Activated T-cell treated with anti-CD3 and anti-CD28 coated beads, Interleukin-2, amount 50 U/mL, for 72 hours (primary cell): ENCODE measurements at regions not wholly inside any gene's neighbourhood (a gene's known extent, or its start where the extent isn't known, plus 50 kb on each side); places are given as distances from the start of the nearest gene placed in this dataset.
"Not testable (repeated sequence)": the region's sequence is repeated elsewhere in the genome, so short reads cannot be mapped to it uniquely, and the experiment has no call there.

Source experiments
- ATAC-seq, 2 donors: fragments of 150-1000 bp; cut with Tn5 transposase; replicated peaks in 1 of 2; 2 replicates each; pipeline ENCODE4 v1.10.0; 2021; ENCODE audit warnings: moderate library complexity in 2 of 2, mild to moderate bottlenecking in 1 of 2
- DNase-seq, 2 donors: peaks; one replicate each; pipeline ENCODE4 v3.0.0; 2021 to 2022; ENCODE audit warnings: mixed read lengths in 1 of 2
- H3K27ac Mint-ChIP-seq: one replicate; pipeline ENCODE4 v1.8.0; 2022; ENCODE audit warnings: mild to moderate bottlenecking, moderate library complexity, mixed read lengths
- H3K27me3 Mint-ChIP-seq: one replicate; pipeline ENCODE4 v1.8.0; 2022; ENCODE audit warnings: low read depth, mixed read lengths
- H3K36me3 Mint-ChIP-seq, 2 donors: one replicate each; pipeline ENCODE4 v1.8.0; 2022; ENCODE audit warnings: mixed read lengths in 2 of 2, mild to moderate bottlenecking in 1 of 2; ENCODE audit not compliant: insufficient read depth in 2 of 2
- H3K4me1 Mint-ChIP-seq: one replicate; pipeline ENCODE4 v1.8.0; 2022; ENCODE audit warnings: low read depth, mixed read lengths
- H3K4me3 Mint-ChIP-seq, 2 donors: one replicate each; pipeline ENCODE4 v1.8.0; 2022; ENCODE audit warnings: mild to moderate bottlenecking in 2 of 2, mixed read lengths in 2 of 2, moderate library complexity in 2 of 2
- H3K9me3 Mint-ChIP-seq, 2 donors: one replicate each; pipeline ENCODE4 v1.8.0; 2022; ENCODE audit warnings: mixed read lengths in 2 of 2

DNA sequence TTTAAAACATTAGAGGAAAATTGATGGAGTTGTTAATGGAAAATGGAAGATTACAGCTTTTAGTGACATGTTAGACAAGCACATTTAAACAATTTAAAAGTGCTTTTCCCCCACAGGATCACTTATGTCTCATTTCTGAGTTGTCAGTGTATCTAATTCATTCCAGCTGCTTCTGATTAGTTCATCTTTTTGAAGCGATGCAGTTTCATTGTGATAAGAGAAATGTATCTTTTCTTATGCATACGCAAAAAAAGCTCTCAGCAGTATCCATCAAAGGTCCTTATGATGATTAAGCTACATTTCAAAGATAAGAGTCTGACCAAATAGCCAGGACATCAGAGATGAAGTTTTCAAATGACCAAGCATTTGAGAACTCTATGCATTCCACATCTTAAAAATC lies 572.6 kb upstream of the SYNCRIP start:
- DNase-seq (no peak), ATAC-seq (no peak)
- no peak overlapping the region for H3K27ac Mint-ChIP-seq
- no peaks in the 10 kb centered on the region for H3K27me3 Mint-ChIP-seq
- no peaks in the 10 kb centered on the region for H3K36me3 Mint-ChIP-seq
- peaks cover 0 to 7% of the 10 kb centered on the region in 2 donors for H3K9me3 Mint-ChIP-seq
- H3K4me3 Mint-ChIP-seq: no peak overlapping the region
- H3K4me1 Mint-ChIP-seq: no peaks in the 10 kb centered on the region

DNA sequence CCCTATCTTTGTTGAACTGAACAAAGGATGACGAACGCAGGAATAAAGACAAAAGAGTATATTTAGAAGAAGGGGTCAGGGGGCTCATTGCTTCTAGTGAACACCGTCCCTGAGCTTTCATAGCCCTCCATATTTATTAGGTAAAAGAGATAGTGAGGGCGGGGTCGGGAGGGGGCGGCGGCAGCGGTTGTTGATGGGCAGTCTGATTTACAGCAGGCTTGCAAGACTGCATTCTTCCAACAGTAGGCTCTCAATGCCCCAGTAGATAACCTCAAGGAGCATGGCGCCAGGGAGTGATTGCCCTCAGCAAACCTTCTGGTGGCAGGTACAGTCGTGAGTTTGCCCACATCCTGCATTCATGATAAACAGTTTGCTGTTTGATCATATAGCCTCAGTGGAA lies 563.3 kb upstream of the SYNCRIP start:
- no peak for ATAC-seq

GRCh38 chr6:86203044-86203443 lies 560.4 kb upstream of the SYNCRIP start:
- ATAC-seq (no peak), DNase-seq (no peak)
- H3K4me3 Mint-ChIP-seq: no peak overlapping the region
- no peaks in the 10 kb centered on the region for H3K27me3 Mint-ChIP-seq
- no peaks in the 10 kb centered on the region for H3K36me3 Mint-ChIP-seq
- H3K9me3 Mint-ChIP-seq: peaks cover 2 to 5% of the 10 kb centered on the region in 2 donors
- no peaks in the 10 kb centered on the region for H3K4me1 Mint-ChIP-seq
- no peak overlapping the region for H3K27ac Mint-ChIP-seq

More for the DNA sequence above, 563.3 kb upstream of the SYNCRIP start:
- no peaks in the 10 kb centered on the region for H3K36me3 Mint-ChIP-seq
- H3K4me3 Mint-ChIP-seq: no peak overlapping the region
- H3K27ac Mint-ChIP-seq: no peak overlapping the region
- no peak for DNase-seq
- H3K27me3 Mint-ChIP-seq: no peaks in the 10 kb centered on the region
- H3K9me3 Mint-ChIP-seq: peaks cover 0 to 2% of the 10 kb centered on the region in 2 donors
- no peaks in the 10 kb centered on the region for H3K4me1 Mint-ChIP-seq

DNA sequence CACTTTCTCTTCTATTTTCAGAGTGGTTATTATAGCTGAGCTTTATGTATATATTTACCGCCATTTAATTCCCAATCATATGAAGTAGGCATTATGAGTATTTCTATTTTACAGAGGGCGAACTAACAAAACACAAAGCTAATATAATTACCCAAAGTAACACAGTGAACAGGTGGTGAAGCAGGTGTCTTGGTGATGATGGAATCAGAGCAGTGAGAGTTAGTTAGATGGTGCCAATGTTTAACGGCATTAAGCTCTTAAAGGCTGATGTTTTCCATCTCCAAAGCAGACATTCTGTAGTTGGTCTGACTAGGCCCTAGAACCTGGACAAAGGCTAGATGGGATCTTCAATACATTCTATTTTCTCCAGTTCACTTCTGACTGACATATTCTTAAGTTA lies 551.1 kb upstream of the SYNCRIP start:
- Mint-ChIP-seq H3K36me3 (no peaks in the 10 kb centered on the region), H3K27me3 (no peaks in the 10 kb centered on the region), H3K4me3 (no peak overlapping the region), H3K4me1 (no peaks in the 10 kb centered on the region), H3K9me3 (no peaks in the 10 kb centered on the region), H3K27ac (no peak overlapping the region)
- ATAC-seq (no peak), DNase-seq (no peak)

DNA sequence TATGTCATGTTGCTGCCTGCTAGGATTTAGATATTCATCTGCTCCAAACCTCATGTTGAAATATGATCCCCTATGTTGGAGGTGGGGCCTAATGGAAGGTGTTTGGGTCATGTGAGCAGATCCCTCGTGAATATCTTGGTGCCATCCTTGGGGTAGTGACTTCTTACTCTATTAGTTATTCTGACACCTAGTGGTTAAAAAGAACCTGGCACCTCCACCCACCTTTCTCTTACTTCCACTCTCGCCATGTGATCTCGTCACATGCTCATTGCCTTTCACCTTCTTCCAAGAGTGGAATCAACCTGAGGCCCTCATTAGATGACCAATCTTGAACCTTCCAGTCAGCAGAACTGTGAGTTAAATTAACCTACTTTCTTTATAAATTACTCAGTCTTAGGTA lies 549.4 kb upstream of the SYNCRIP start:
- H3K4me3 Mint-ChIP-seq: no peak overlapping the region
- H3K27ac Mint-ChIP-seq: no peak overlapping the region
- H3K27me3 Mint-ChIP-seq: no peaks in the 10 kb centered on the region
- ATAC-seq (no peak), DNase-seq (no peak)
- H3K36me3 Mint-ChIP-seq: no peaks in the 10 kb centered on the region
- H3K9me3 Mint-ChIP-seq: no peaks in the 10 kb centered on the region
- no peaks in the 10 kb centered on the region for H3K4me1 Mint-ChIP-seq

DNA sequence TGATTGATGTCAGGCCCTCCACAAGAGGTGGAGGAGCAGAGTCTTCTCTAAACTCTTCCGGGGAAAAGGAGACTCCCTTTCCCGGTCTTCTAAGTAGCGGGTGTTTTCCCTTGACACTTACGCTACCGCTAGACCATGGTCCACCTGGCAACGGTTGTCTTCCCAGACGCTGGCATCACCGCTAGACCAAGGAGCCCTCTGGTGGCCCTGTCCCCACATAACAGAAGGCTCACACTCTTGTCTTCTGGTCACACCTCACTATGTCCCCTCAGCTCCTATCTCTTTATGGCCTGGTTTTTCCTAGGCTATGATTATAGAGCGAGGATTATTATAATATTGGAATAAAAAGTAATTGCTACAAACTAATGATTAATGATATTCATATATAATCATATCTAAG lies 532.5 kb upstream of the SYNCRIP start:
- DNase-seq, H3K4me1 Mint-ChIP-seq, H3K9me3 Mint-ChIP-seq, H3K27me3 Mint-ChIP-seq, H3K27ac Mint-ChIP-seq, H3K36me3 Mint-ChIP-seq, H3K4me3 Mint-ChIP-seq, ATAC-seq: not testable (repeated sequence)

- H3K27me3 Mint-ChIP-seq: no peaks in the 10 kb centered on the region
- no peak overlapping the region for H3K4me3 Mint-ChIP-seq
- H3K9me3 Mint-ChIP-seq: no peaks in the 10 kb centered on the region
- DNase-seq (no peak), ATAC-seq (no peak)
- no peak overlapping the region for H3K27ac Mint-ChIP-seq
- no peaks in the 10 kb centered on the region for H3K4me1 Mint-ChIP-seq
- H3K36me3 Mint-ChIP-seq: no peaks in the 10 kb centered on the region
These were observed 512.2 kb upstream of the SYNCRIP start for GRCh38 chr6:86154852-86155251.

DNA sequence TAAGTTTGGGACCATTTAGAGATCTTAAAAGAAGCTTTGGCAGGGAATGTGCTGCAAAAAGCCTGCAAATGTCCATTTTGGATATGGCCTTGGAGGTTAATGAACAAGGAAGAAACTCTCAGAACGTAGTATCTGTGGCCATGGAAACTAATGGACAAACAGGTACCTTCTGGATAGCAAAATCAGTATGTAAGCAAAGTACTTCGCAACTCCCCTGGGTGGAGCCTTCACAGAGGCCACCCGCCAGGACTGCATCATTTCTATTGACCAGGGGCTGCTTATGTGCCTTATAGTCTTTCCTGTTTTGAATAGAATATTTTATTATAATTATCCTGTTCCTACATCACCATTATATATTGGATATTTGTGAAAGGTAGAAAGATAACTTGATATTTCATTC lies 510.8 kb upstream of the SYNCRIP start:
- H3K4me3 Mint-ChIP-seq: no peak overlapping the region
- H3K27ac Mint-ChIP-seq: no peak overlapping the region
- no peaks in the 10 kb centered on the region for H3K4me1 Mint-ChIP-seq
- H3K36me3 Mint-ChIP-seq: no peaks in the 10 kb centered on the region
- no peaks in the 10 kb centered on the region for H3K9me3 Mint-ChIP-seq
- DNase-seq (no peak), ATAC-seq (no peak)
- no peaks in the 10 kb centered on the region for H3K27me3 Mint-ChIP-seq

DNA sequence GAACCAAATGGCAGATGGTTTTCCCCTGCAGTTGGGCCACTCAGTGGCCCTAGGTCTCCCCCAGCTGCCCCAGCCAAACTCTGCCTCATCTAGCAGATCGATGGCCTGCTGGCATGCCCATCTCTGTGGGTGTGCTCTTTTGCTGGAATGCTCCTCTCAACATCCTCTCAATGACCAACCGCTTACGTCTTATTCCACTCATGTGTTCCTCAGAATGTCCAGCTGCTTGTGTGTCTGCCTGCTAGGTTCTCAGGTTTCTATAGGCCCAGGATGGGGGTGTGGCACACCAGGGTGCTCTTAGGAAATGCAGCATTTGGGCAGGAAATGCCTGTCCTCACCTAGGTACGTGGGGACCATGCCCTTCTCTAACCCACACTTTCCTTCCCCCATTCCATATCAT lies 509.9 kb upstream of the SYNCRIP start:
- ATAC-seq (no peak), DNase-seq (no peak)
- Mint-ChIP-seq H3K9me3 (no peaks in the 10 kb centered on the region), H3K4me3 (no peak overlapping the region), H3K27me3 (no peaks in the 10 kb centered on the region), H3K36me3 (no peaks in the 10 kb centered on the region), H3K27ac (no peak overlapping the region), H3K4me1 (no peaks in the 10 kb centered on the region)

DNA sequence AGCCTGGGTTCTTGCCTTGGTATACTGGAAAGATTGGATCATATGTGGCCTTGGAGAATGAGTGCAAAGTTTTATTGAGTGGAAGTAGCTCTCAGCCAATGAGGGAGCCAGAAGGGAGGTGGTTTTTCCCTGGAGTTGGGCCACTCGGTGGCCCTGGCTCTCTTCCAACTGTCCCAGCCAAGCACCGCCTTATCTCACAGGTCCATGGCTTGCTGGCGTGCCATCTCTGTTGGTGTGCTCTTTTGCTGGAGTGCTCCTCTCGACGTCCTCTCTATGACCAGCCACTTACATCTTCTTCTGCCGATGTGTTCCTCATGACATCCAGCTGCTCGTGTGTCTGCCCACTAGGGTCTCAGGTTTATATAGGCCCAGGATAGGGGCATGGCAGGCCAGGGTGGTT lies 505.9 kb upstream of the SYNCRIP start:
- Mint-ChIP-seq H3K9me3 (no peaks in the 10 kb centered on the region), H3K36me3 (no peaks in the 10 kb centered on the region), H3K4me1 (no peaks in the 10 kb centered on the region), H3K27me3 (no peaks in the 10 kb centered on the region), H3K27ac (no peak overlapping the region), H3K4me3 (no peak overlapping the region)
- DNase-seq (no peak), ATAC-seq (no peak)

DNA sequence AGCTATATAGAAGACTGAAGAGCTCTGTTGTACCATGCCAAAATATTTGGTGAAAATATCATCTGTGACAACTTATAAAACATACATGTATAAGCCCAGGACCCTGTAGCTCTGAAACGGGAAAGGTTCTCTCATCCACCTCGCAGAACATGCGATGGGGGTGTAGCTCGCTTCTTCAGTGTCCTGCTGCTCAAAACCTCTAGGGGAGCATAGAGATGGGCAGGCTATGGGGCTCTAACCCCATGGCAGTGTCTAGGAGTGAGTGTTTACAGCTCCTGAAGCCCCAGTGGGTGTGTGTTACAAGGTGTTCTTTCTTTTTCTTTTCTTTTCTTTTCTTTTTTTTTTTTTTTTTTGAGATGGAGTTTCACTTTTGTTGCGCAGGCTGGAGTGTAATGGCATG lies 505.2 kb upstream of the SYNCRIP start:
- DNase-seq: no peak
- H3K4me3 Mint-ChIP-seq: no peak overlapping the region
- no peak overlapping the region for H3K27ac Mint-ChIP-seq
- H3K36me3 Mint-ChIP-seq: no peaks in the 10 kb centered on the region
- ATAC-seq: no peak
- no peaks in the 10 kb centered on the region for H3K4me1 Mint-ChIP-seq
- H3K9me3 Mint-ChIP-seq: peaks cover 0 to 2% of the 10 kb centered on the region in 2 donors
- no peaks in the 10 kb centered on the region for H3K27me3 Mint-ChIP-seq

- Mint-ChIP-seq H3K27ac (no peak overlapping the region), H3K4me1 (no peaks in the 10 kb centered on the region), H3K9me3 (peaks cover 0 to 4% of the 10 kb centered on the region in 2 donors), H3K27me3 (no peaks in the 10 kb centered on the region), H3K4me3 (no peak overlapping the region), H3K36me3 (no peaks in the 10 kb centered on the region)
- ATAC-seq: no peak
- DNase-seq: no peak
These were observed 504.6 kb upstream of the SYNCRIP start for GRCh38 chr6:86147311-86147710.

DNA sequence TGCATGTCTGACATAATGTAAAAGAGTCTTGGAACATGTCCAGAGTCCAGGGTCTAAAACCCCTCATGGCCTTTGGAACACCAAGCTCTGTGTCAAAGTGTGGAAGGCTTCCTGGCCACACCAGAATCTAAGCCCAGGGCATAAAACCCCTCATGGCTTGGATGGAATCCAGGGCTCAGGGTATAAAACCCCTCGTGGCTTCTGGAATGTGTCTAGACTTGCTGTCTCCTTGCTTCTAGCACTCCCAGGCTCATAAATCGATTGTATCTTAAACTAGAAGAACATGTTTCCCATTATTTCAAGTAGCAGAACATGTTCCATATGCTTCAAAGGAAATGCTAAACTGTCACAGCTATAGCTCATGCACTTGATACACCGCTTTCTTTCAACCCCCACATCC lies 504.1 kb upstream of the SYNCRIP start:
- not testable (repeated sequence) for ATAC-seq, DNase-seq, H3K27ac Mint-ChIP-seq, H3K4me1 Mint-ChIP-seq, H3K4me3 Mint-ChIP-seq, H3K27me3 Mint-ChIP-seq, H3K9me3 Mint-ChIP-seq, H3K36me3 Mint-ChIP-seq

DNA sequence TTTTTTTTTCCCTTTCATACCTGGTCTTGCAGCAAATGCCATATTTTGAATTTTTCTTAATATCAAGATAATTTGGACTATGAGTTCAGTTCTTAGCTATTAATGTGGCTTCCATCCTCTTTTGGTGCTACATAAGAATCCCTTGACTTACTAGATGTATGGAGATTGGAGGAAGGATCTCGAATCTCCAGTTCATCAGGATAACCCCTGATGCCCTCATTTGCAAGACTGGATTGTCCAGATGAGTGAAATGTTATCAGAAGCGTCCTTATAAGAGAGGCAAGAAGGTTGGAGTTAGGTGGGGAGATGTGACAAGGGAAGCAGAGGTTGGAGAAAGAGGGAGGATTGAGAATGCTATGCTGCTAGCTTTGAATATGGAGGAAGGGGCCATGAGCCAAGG lies 499.6 kb upstream of the SYNCRIP start:
- Mint-ChIP-seq H3K4me3 (no peak overlapping the region), H3K9me3 (peaks cover 0 to 8% of the 10 kb centered on the region in 2 donors), H3K27ac (no peak overlapping the region), H3K4me1 (no peaks in the 10 kb centered on the region), H3K36me3 (no peaks in the 10 kb centered on the region), H3K27me3 (no peaks in the 10 kb centered on the region)
- DNase-seq (no peak), ATAC-seq (no peak)
